ENCODE measurements at regions not wholly inside any gene's neighbourhood (a gene's known extent, or its start where the extent isn't known, plus 50 kb on each side); places are given as distances from the start of the nearest gene placed in this dataset.

DNA sequence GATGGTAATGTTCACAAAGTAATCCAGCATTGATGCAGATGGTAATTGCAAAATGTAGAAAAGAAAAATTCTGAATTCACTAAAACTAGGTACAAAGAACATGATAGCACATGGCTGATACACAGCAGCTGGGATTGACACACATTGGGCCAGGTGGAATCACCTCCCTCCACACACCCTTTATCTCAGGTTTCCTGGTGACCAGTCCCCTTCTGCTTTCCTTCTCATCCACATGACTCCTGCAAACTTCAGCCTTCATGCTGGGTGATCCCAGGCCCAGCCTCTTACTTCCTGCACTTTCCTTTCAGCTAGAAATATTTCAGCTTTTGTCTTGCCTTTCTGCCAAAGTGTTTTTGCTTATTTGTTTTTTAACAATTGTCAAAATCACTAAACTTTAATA, 246.9 kb downstream of the LNPK start:
- H3K27ac ChIP-seq (ENCODE audit: low read depth in 1 of 2, low read length in 2 of 2) = no peak overlapping the region
- no peak for DNase-seq (ENCODE audit: low spot score)
- H3K9me3 ChIP-seq (ENCODE audit: control insufficient read depth in 4 of 4, low read length in 3 of 4) = no peaks in the 10 kb centered on the region
- H3K4me3 ChIP-seq (ENCODE audit: low read depth in 1 of 3, low read length in 3 of 3) = no peak overlapping the region
- TF ChIP-seq RXRA (IDR thresholded peaks at IDR 0.05) (no peak), HNF4G (IDR thresholded peaks at IDR 0.05) (no peak)
- H3K36me3 ChIP-seq (ENCODE audit: control insufficient read depth in 4 of 4, insufficient read depth in 3 of 4, low read depth in 1 of 4, low read length in 3 of 4) = no peaks in the 10 kb centered on the region
- H3K27me3 ChIP-seq (ENCODE audit: control insufficient read depth in 4 of 4, insufficient read depth in 4 of 4, low read length in 3 of 4) = peaks cover 0 to 3% (median 0%) of the 10 kb centered on the region in 4 donors
- no peak overlapping the region for H3K9ac ChIP-seq (ENCODE audit: low read depth in 1 of 2, low read length in 2 of 2)
- H3K4me1 ChIP-seq (ENCODE audit: control insufficient read depth in 4 of 4, insufficient read depth in 4 of 4, low read length in 3 of 4) = no peaks in the 10 kb centered on the region

- no peak for DNase-seq (ENCODE audit: low spot score)
- WGBS = 35% methylated on average over 4 of the region's 4 CpGs
- H3K27me3 ChIP-seq (ENCODE audit: control insufficient read depth in 4 of 4, insufficient read depth in 4 of 4, low read length in 3 of 4) = peaks cover 0 to 6% (median 0%) of the 10 kb centered on the region in 4 donors
- no peaks in the 10 kb centered on the region for H3K9me3 ChIP-seq (ENCODE audit: control insufficient read depth in 4 of 4, low read length in 3 of 4)
- H3K36me3 ChIP-seq (ENCODE audit: control insufficient read depth in 4 of 4, insufficient read depth in 3 of 4, low read depth in 1 of 4, low read length in 3 of 4) = no peaks in the 10 kb centered on the region
- no peaks in the 10 kb centered on the region for H3K4me1 ChIP-seq (ENCODE audit: control insufficient read depth in 4 of 4, insufficient read depth in 4 of 4, low read length in 3 of 4)
- no peak overlapping the region for H3K9ac ChIP-seq (ENCODE audit: low read depth in 1 of 2, low read length in 2 of 2)
- H3K27ac ChIP-seq (ENCODE audit: low read depth in 1 of 2, low read length in 2 of 2) = no peak overlapping the region
- TF ChIP-seq YY1 (IDR thresholded peaks at IDR 0.05) = no peak
- TF ChIP-seq RAD21 (IDR thresholded peaks at IDR 0.05) = no peak
- TF ChIP-seq, protein P1, sequence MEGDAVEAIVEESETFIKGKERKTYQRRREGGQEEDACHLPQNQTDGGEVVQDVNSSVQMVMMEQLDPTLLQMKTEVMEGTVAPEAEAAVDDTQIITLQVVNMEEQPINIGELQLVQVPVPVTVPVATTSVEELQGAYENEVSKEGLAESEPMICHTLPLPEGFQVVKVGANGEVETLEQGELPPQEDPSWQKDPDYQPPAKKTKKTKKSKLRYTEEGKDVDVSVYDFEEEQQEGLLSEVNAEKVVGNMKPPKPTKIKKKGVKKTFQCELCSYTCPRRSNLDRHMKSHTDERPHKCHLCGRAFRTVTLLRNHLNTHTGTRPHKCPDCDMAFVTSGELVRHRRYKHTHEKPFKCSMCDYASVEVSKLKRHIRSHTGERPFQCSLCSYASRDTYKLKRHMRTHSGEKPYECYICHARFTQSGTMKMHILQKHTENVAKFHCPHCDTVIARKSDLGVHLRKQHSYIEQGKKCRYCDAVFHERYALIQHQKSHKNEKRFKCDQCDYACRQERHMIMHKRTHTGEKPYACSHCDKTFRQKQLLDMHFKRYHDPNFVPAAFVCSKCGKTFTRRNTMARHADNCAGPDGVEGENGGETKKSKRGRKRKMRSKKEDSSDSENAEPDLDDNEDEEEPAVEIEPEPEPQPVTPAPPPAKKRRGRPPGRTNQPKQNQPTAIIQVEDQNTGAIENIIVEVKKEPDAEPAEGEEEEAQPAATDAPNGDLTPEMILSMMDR (IDR thresholded peaks at IDR 0.05; ENCODE audit: low read depth, low read length, missing input control) = no peak
- TF ChIP-seq HNF4G (IDR thresholded peaks at IDR 0.05) = no peak
- no peak for TF ChIP-seq SP1 (IDR thresholded peaks at IDR 0.05)
- no peak for TF ChIP-seq HNF4A (conservative IDR thresholded peaks at IDR 0.05)
- TF ChIP-seq ZBTB33 (IDR thresholded peaks at IDR 0.05) = no peak
- TF ChIP-seq JUND (IDR thresholded peaks at IDR 0.05) = no peak
- TF ChIP-seq, protein P2, sequence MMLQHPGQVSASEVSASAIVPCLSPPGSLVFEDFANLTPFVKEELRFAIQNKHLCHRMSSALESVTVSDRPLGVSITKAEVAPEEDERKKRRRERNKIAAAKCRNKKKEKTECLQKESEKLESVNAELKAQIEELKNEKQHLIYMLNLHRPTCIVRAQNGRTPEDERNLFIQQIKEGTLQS (IDR thresholded peaks at IDR 0.05) = no peak
- H3K4me3 ChIP-seq (ENCODE audit: low read depth in 1 of 3, low read length in 3 of 3) = no peak overlapping the region
Measured at GRCh38 chr2:175750195-175750594, 251.9 kb downstream of the LNPK start.

DNA sequence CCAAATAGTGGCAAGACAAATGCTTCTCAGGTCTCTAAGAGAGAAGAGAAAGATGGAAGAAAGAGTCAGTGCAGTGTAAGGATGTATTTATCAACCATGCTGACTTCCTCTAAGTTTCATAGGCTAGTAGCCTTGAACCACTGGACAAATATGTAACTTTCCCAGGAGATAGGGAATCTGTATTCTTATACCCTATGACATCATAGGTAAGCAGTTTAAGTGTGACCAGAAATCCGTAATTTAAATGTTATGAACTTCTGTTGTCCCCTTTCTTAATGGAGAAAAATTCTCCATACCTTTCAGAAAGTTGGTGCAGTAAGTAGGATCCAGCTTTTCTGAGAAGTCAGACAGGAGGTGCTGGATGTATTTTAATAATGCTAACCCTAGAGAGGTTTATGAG, 256.2 kb downstream of the LNPK start:
- TF ChIP-seq, protein P2 (IDR thresholded peaks at IDR 0.05) = no peak
- TF ChIP-seq SP1 (IDR thresholded peaks at IDR 0.05) (no peak), TAF1 (conservative IDR thresholded peaks at IDR 0.05) (no peak), EGR1 (IDR thresholded peaks at IDR 0.05; ENCODE audit: low read depth in 2 of 2) (no peak), HNF4G (IDR thresholded peaks at IDR 0.05) (no peak), GABPA (IDR thresholded peaks at IDR 0.05 in 1 of 2, conservative IDR thresholded peaks at IDR 0.05 in 1 of 2) (no peak), NR2F2 (IDR thresholded peaks at IDR 0.05) (no peak), MAX (IDR thresholded peaks at IDR 0.05) (no peak), YY1 (IDR thresholded peaks at IDR 0.05) (no peak), FOXA1 (IDR thresholded peaks at IDR 0.05) (no peak), FOXA2 (IDR thresholded peaks at IDR 0.05) (no peak), HNF4A (conservative IDR thresholded peaks at IDR 0.05) (no peak)
- TF ChIP-seq, protein P3, sequence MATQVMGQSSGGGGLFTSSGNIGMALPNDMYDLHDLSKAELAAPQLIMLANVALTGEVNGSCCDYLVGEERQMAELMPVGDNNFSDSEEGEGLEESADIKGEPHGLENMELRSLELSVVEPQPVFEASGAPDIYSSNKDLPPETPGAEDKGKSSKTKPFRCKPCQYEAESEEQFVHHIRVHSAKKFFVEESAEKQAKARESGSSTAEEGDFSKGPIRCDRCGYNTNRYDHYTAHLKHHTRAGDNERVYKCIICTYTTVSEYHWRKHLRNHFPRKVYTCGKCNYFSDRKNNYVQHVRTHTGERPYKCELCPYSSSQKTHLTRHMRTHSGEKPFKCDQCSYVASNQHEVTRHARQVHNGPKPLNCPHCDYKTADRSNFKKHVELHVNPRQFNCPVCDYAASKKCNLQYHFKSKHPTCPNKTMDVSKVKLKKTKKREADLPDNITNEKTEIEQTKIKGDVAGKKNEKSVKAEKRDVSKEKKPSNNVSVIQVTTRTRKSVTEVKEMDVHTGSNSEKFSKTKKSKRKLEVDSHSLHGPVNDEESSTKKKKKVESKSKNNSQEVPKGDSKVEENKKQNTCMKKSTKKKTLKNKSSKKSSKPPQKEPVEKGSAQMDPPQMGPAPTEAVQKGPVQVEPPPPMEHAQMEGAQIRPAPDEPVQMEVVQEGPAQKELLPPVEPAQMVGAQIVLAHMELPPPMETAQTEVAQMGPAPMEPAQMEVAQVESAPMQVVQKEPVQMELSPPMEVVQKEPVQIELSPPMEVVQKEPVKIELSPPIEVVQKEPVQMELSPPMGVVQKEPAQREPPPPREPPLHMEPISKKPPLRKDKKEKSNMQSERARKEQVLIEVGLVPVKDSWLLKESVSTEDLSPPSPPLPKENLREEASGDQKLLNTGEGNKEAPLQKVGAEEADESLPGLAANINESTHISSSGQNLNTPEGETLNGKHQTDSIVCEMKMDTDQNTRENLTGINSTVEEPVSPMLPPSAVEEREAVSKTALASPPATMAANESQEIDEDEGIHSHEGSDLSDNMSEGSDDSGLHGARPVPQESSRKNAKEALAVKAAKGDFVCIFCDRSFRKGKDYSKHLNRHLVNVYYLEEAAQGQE (IDR thresholded peaks at IDR 0.05) = no peak
- TF ChIP-seq, protein P1 (IDR thresholded peaks at IDR 0.05; ENCODE audit: low read depth, low read length, missing input control) = no peak
- no peak for DNase-seq (ENCODE audit: low spot score)
- no peak overlapping the region for H3K9ac ChIP-seq (ENCODE audit: low read depth in 1 of 2, low read length in 2 of 2)
- no peaks in the 10 kb centered on the region for H3K4me1 ChIP-seq (ENCODE audit: control insufficient read depth in 4 of 4, insufficient read depth in 4 of 4, low read length in 3 of 4)
- H3K36me3 ChIP-seq (ENCODE audit: control insufficient read depth in 4 of 4, insufficient read depth in 3 of 4, low read depth in 1 of 4, low read length in 3 of 4) = no peaks in the 10 kb centered on the region
- no peaks in the 10 kb centered on the region for H3K9me3 ChIP-seq (ENCODE audit: control insufficient read depth in 4 of 4, low read length in 3 of 4)
- no peak overlapping the region for H3K4me3 ChIP-seq (ENCODE audit: low read depth in 1 of 3, low read length in 3 of 3)
- peaks cover 0 to 6% (median 0%) of the 10 kb centered on the region in 4 donors for H3K27me3 ChIP-seq (ENCODE audit: control insufficient read depth in 4 of 4, insufficient read depth in 4 of 4, low read length in 3 of 4)
- 0% methylated on average over 1 of the region's 1 CpG for WGBS
- H3K27ac ChIP-seq (ENCODE audit: low read depth in 1 of 2, low read length in 2 of 2) = no peak overlapping the region
